Keratinocyte (primary cell): ENCODE measurements at regions not wholly inside any gene's neighbourhood (a gene's known extent, or its start where the extent isn't known, plus 50 kb on each side); places are given as distances from the start of the nearest gene placed in this dataset.

Experiments used
- DNase-seq: peaks from one replicate; pipeline ENCODE4 v3.0.0-alpha.2; 2011; ENCODE audit warnings: low read depth, missing footprints, low spot score
- FAIRE-seq: peaks from 2 replicates; lab custom pipeline; 2011; peaks lifted over from hg19 to GRCh38; lab: Jason Lieb, UNC
- H2AFZ ChIP-seq: 2 replicates; pipeline ENCODE4 v1.6.0; 2012; ENCODE audit warnings: low read length, control low read depth, inconsistent platforms; ENCODE audit not compliant: control insufficient read depth
- H3K27ac ChIP-seq: 2 replicates; pipeline ENCODE4 v1.5.1; 2011; ENCODE audit warnings: low read length; ENCODE audit not compliant: control insufficient read depth, insufficient read depth
- H3K27me3 ChIP-seq: 3 replicates; pipeline ENCODE4 v1.6.0; 2011; ENCODE audit warnings: low read length; ENCODE audit not compliant: control insufficient read depth, insufficient read depth; ENCODE audit errors: extremely low read depth
- H3K36me3 ChIP-seq, 2 experiments: 2 replicates in 1 of 2; 3 replicates in 1 of 2; pipeline ENCODE4 v1.5.1; 2011; ENCODE audit warnings: low read length in 2 of 2, mild to moderate bottlenecking in 1 of 2; ENCODE audit not compliant: control insufficient read depth in 2 of 2, insufficient read depth in 2 of 2; ENCODE audit errors: extremely low read depth in 1 of 2
- H3K4me1 ChIP-seq: 3 replicates; pipeline ENCODE4 v1.5.1; 2011; ENCODE audit warnings: low read length; ENCODE audit not compliant: control insufficient read depth, insufficient read depth; ENCODE audit errors: extremely low read depth
- H3K4me2 ChIP-seq: 3 replicates; pipeline ENCODE4 v1.6.0; 2011; ENCODE audit warnings: low read depth, low read length; ENCODE audit not compliant: control insufficient read depth, insufficient read depth; ENCODE audit errors: extremely low read depth
- H3K4me3 ChIP-seq, 3 experiments: fragments of 200-600 bp in 1 of 3; sonication (generic) in 1 of 3; 2 replicates in 2 of 3; 3 replicates in 1 of 3; pipeline ENCODE4 v1.5.1; 2011 to 2016; ENCODE audit warnings: low read length in 3 of 3, mild to moderate bottlenecking in 3 of 3, control low read depth in 2 of 3, inconsistent platforms in 1 of 3, low read depth in 1 of 3, mixed read lengths in 1 of 3, mixed run types in 1 of 3, moderate library complexity in 1 of 3; ENCODE audit not compliant: control insufficient read depth in 2 of 3, insufficient read depth in 2 of 3; ENCODE audit errors: extremely low read depth in 1 of 3
- H3K79me2 ChIP-seq: 2 replicates; pipeline ENCODE4 v1.6.0; 2012; ENCODE audit warnings: low read length; ENCODE audit not compliant: control insufficient read depth, insufficient read depth
- H3K9ac ChIP-seq: 3 replicates; pipeline ENCODE4 v1.6.0; 2011; ENCODE audit warnings: low read length; ENCODE audit not compliant: control insufficient read depth, insufficient read depth; ENCODE audit errors: extremely low read depth
- H3K9me1 ChIP-seq: 3 replicates; pipeline ENCODE4 v1.6.0; 2011; ENCODE audit warnings: low read length; ENCODE audit not compliant: control insufficient read depth, insufficient read depth; ENCODE audit errors: extremely low read depth
- H3K9me3 ChIP-seq: 2 replicates; pipeline ENCODE4 v1.5.1; 2012; ENCODE audit warnings: low read depth, low read length; ENCODE audit not compliant: control insufficient read depth
- H4K20me1 ChIP-seq: 3 replicates; pipeline ENCODE4 v1.6.0; 2011; ENCODE audit warnings: low read length; ENCODE audit not compliant: control insufficient read depth, insufficient read depth; ENCODE audit errors: extremely low read depth
- CTCF ChIP-seq, 3 experiments: IDR thresholded peaks in 1 of 3; conservative IDR thresholded peaks in 1 of 3; optimal IDR thresholded peaks in 1 of 3; 2 replicates in 2 of 3; 3 replicates in 1 of 3; pipeline versions ENCODE3 to v1.5.1; 2011; ENCODE audit warnings: low read length in 3 of 3, mild to moderate bottlenecking in 3 of 3, moderate library complexity in 2 of 3, control low read depth in 1 of 3, inconsistent platforms in 1 of 3; ENCODE audit not compliant: insufficient read depth in 2 of 3; ENCODE audit errors: extremely low read depth in 1 of 3
- EZH2 ChIP-seq: IDR thresholded peaks from one replicate; pipeline ENCODE4 v1.6.1; 2012; ENCODE audit warnings: inconsistent platforms, mild to moderate bottlenecking, low read length, moderate library complexity
- dilution Hi-C: fragments of 300-500 bp; cut with MboI; formaldehyde crosslinking; loops from one replicate; pipeline ENCODE4 v1.7.0; 2020; ENCODE audit warnings: low sequenced_read_pairs; ENCODE audit not compliant: extremely low pct_ligation_motif_present

GRCh38 chr11:109362059-109362458 lies 59.9 kb upstream of the C11orf87 start:
- dilution Hi-C loops: no loop called here
- Histone ChIP-seq H3K4me1 (no peaks in the 10 kb centered on the region), H4K20me1 (no peaks in the 10 kb centered on the region), H3K4me2 (no peak overlapping the region), H3K9me3 (no peaks in the 10 kb centered on the region), H3K4me3 (no peak overlapping the region), H3K79me2 (no peaks in the 10 kb centered on the region), H3K36me3 (no peaks in the 10 kb centered on the region), H2AFZ (no peak overlapping the region), H3K9ac (no peak overlapping the region), H3K27ac (no peak overlapping the region), H3K9me1 (no peaks in the 10 kb centered on the region), H3K27me3 (no peaks in the 10 kb centered on the region)
- no peak for FAIRE-seq
- TF ChIP-seq EZH2 (no peak), CTCF (optimal IDR thresholded peaks at IDR 0.05 in 1 of 3, IDR thresholded peaks at IDR 0.05 in 1 of 3, conservative IDR thresholded peaks at IDR 0.05 in 1 of 3; ENCODE audit: extremely low read depth in 1 of 3, insufficient read depth in 2 of 3, low read length in 3 of 3) (no peak)
- no peak for DNase-seq

- Histone ChIP-seq H3K79me2 (no peaks in the 10 kb centered on the region), H3K36me3 (no peaks in the 10 kb centered on the region), H3K27me3 (no peaks in the 10 kb centered on the region), H4K20me1 (no peaks in the 10 kb centered on the region), H3K9ac (no peak overlapping the region), H3K27ac (no peak overlapping the region), H3K4me1 (no peaks in the 10 kb centered on the region), H3K9me1 (no peaks in the 10 kb centered on the region), H3K4me2 (no peak overlapping the region), H3K9me3 (no peaks in the 10 kb centered on the region), H3K4me3 (no peak overlapping the region), H2AFZ (no peak overlapping the region)
- dilution Hi-C loops: no loop called here
- TF ChIP-seq CTCF (optimal IDR thresholded peaks at IDR 0.05 in 1 of 3, IDR thresholded peaks at IDR 0.05 in 1 of 3, conservative IDR thresholded peaks at IDR 0.05 in 1 of 3; ENCODE audit: extremely low read depth in 1 of 3, insufficient read depth in 2 of 3, low read length in 3 of 3) (no peak), EZH2 (no peak)
- DNase-seq (no peak), FAIRE-seq (no peak)
These were observed 58.3 kb upstream of the C11orf87 start for GRCh38 chr11:109363682-109364081.
